NCI-H1694 treated with DMSO at 0.1 percent for 48 hours (cell line): ENCODE measurements at regions not wholly inside any gene's neighbourhood (a gene's known extent, or its start where the extent isn't known, plus 50 kb on each side); places are given as distances from the start of the nearest gene placed in this dataset.
"Not testable (repeated sequence)": the region's sequence is repeated elsewhere in the genome, so short reads cannot be mapped to it uniquely, and the experiment has no call there.

Source experiments
- DNase-seq: peaks from one replicate; lab custom pipeline; 2025; lab: John Stamatoyannopoulos, UW

- DNase-seq: no peak
Measured at GRCh38 chr7:131959106-131959812, 402.8 kb upstream of the PODXL start.

GRCh38 chr7:131957338-131958020 lies 401.1 kb upstream of the PODXL start:
- no peak for DNase-seq

GRCh38 chr7:131956864-131957263 lies 400.4 kb upstream of the PODXL start:
- DNase-seq: no peak

DNA sequence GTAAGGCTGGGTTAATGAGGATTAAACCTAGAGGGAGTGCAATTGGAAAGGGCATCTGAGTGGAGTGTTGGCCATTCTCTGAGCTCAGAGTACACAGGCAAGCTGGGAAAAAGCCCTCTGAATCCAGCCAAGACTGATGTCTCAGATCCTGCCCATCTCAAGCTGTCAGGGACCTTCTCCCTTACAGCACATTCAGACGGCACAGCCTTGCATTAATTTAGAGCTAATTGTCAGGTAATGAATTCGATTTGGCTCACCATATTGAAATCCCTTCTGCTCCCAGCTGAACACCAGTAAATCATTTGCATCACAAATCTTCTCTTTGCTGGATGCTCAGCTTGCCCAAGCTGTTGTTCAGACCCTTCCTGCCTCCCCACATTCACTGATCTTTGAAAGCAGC lies 399.3 kb upstream of the PODXL start:
- no peak for DNase-seq

DNA sequence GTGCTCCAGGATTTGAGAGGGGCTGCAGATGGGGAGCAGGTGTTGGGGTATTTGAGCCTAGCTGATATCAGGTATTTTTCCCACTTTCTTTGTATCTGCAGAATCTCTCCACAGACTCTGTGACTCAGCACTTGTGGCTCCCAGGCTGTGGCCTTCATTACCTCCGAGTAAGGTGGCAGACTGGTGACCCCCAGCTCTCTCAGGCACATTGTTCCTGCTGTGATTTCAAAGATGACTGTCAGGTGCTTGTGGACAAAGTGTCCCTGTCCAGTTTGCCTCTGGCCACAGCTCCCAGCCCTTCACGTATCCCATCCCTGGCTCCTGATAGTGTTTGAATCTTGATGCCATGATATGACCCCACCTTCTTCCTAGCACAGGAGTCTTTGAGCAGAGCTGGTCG lies 396.8 kb upstream of the PODXL start:
- DNase-seq: no peak

GRCh38 chr7:131952365-131952764 lies 395.9 kb upstream of the PODXL start:
- DNase-seq: no peak

GRCh38 chr7:131950758-131951157 lies 394.3 kb upstream of the PODXL start:
- DNase-seq: no peak

DNA sequence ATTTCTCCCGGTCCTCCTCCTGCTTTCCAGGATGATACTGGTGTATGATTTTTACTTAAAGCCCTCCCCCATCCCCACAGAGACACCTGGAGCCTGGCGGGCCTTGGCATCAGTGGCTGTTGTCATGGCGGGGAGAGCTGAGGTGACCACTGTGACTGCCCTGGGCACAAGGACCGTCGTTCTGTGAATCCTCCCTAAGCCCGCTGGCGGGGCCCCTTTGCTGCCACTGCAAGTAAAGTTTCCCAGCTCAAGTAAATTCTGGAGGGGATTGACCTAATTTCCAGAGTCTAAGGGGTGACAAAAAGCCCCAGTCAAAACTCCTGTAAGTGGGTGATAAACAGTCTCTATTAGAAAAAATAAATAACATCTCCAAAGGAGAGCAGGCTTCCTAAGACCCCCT lies 393.2 kb upstream of the PODXL start:
- no peak for DNase-seq

DNA sequence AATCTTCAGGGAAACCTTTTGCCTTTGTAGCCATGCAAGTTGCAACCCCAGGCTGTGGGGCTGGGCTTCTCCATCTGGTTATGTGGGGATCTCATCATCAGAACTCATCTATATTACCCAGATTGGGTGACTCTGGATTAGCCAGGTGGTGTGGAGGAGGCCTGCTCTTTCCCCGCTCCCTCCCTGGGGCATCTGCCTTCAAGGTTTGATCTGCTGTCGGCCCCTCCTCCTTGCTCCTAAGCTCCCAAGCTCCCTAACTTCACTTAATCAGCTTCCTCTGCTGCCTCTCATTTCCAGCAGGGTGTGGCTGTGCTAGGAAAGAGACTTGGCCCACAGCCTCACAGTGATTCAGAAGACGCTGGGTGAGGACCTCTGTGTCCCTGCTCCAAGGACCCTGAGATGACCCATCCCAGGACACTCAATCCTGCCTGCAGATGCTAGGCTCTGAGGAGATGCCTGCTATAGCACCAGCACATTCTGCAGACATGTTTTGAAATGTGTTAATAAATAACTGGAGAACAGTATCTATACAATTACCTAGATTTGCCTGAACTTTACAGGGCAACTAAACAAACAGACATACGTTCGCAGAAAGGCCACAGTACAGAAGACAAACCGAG lies 392.1 kb upstream of the PODXL start:
- peak; percentile 41 for DNase-seq

- DNase-seq: no peak
Measured at GRCh38 chr7:131947661-131948060, 391.2 kb upstream of the PODXL start.

- DNase-seq: no peak
Measured at GRCh38 chr7:131945957-131946544, 389.6 kb upstream of the PODXL start.

GRCh38 chr7:131945313-131945911 lies 389.0 kb upstream of the PODXL start:
- DNase-seq: peak; percentile 43

GRCh38 chr7:131944556-131945069 lies 388.2 kb upstream of the PODXL start:
- DNase-seq: no peak

- no peak for DNase-seq
Measured at GRCh38 chr7:131943646-131944045, 387.2 kb upstream of the PODXL start.

DNA sequence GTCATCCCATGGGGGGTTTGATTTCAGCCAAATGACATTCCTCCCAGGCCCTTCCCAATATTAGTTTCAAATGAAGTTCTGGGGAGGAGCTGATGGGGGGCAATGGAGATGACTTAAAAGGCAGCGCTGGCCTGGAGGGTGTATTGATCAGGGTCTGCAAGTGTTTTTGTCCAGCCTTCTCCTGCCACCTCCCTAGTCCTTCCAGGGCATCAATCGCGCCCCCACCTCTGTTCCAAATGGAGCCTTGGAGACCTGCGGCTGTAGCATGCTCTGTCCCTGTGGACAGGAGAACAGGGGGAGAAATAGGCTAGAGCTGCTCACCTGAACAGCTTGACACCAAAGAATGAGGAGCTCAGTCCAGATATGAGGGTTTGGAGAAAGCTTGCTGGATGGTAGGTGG lies 386.8 kb upstream of the PODXL start:
- DNase-seq: no peak

DNA sequence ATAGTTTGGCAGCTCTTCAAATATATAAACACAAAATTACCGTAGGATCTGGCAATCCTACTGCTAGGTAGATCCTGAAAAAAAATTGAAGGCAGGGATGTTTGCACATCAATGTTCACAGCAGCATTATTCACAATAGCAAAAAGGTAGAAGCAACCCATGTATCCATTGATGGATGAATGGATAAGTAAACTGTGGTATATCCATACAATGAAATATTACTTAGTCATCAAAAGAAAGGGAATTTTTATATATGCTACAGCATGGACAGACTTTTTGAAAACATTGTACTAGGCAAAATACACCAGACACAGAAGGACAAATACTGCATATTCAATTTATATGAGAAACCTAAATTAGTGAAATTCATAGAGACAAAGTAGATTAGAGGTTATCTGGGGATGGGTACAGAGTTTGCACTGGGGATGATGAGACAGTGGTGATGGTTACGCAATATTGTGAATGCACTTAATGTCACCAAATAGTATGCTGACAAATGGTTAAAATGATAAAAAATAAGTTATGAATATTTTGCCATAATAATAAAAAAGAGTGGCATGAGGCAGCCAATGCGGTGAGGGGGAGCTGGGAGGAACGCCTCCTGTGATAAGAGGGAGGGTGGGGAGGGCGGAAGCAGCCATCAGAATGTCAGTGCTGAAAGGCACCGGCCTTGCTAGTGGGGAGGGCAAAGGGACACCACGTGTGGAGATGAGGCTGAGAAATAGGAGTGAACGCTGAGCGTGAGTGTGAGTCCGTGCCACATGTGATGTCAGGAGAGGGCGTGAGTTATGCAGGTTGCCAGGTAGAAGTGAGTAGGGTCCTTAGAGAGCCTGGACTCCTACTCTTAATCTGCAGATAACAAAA lies 386.1 kb upstream of the PODXL start:
- DNase-seq: no peak

- DNase-seq: no peak
Measured at GRCh38 chr7:131941291-131941690, 384.9 kb upstream of the PODXL start.

- no peak for DNase-seq
Measured at GRCh38 chr7:131940621-131941165, 384.3 kb upstream of the PODXL start.

DNA sequence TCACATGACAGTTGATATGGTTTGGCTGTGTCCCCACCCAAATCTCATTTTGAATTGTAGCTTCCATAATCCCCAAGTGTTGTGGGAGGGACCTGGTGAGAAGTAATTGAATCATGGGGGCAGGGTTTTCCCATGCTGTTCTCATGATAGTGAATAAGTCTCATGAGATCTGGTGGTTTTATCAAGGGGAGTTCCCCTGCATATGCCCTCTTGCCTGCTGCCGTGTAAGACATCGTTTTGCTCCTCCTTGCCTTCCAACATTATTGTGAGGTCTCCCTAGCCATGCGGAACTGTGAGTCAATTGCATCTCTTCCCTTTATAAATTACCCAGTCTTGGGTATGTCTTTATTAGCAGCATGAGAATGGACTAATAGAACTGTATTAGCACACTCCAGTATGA lies 382.4 kb upstream of the PODXL start:
- not testable (repeated sequence) for DNase-seq

DNA sequence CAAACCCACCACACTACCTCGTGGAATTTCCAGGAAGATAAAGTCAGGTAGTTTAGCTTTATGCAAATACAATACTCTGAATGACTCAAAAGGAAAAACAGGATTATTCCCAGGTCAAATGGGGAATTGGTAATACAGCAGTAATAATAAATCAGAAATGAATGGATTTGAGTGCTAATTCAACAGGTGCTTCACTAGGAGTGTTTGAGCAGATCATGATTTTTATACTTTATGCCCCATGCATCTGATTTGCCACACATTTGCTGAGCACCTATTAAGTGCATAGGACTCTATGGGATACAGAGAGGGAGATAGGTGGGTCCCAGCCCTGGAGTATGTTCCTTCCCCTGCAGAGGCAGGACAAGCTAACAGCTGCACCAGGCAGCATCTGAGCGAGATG lies 381.4 kb upstream of the PODXL start:
- DNase-seq: no peak

GRCh38 chr7:131935180-131935579 lies 378.8 kb upstream of the PODXL start:
- DNase-seq: no peak
